HUES6 (cell line): ENCODE measurements at regions not wholly inside any gene's neighbourhood (a gene's known extent, or its start where the extent isn't known, plus 50 kb on each side); places are given as distances from the start of the nearest gene placed in this dataset.
"Not testable (repeated sequence)": the region's sequence is repeated elsewhere in the genome, so short reads cannot be mapped to it uniquely, and the experiment has no call there.

Experiments
- H3K27ac ChIP-seq: 2 replicates; pipeline ENCODE4 v1.7.0; 2013; ENCODE audit warnings: low read depth, mild to moderate bottlenecking, low read length, inconsistent platforms
- H3K27me3 ChIP-seq: 2 replicates; pipeline ENCODE4 v1.6.1; 2013; ENCODE audit warnings: low read length; ENCODE audit not compliant: control insufficient read depth, insufficient read depth
- H3K36me3 ChIP-seq: 2 replicates; pipeline ENCODE4 v1.6.1; 2013; ENCODE audit warnings: low read length; ENCODE audit not compliant: control insufficient read depth, insufficient read depth
- H3K4me1 ChIP-seq: 2 replicates; pipeline ENCODE4 v1.6.1; 2013; ENCODE audit warnings: low read length; ENCODE audit not compliant: control insufficient read depth, insufficient read depth
- H3K4me3 ChIP-seq: 2 replicates; pipeline ENCODE4 v1.5.1; 2013; ENCODE audit warnings: low read depth, low read length
- H3K9ac ChIP-seq: one replicate; pipeline ENCODE4 v1.6.1; 2013; ENCODE audit warnings: mild to moderate bottlenecking, low read length
- H3K9me3 ChIP-seq: 2 replicates; pipeline ENCODE4 v1.6.1; 2013; ENCODE audit warnings: low read depth, low read length; ENCODE audit not compliant: control insufficient read depth, insufficient read depth

DNA sequence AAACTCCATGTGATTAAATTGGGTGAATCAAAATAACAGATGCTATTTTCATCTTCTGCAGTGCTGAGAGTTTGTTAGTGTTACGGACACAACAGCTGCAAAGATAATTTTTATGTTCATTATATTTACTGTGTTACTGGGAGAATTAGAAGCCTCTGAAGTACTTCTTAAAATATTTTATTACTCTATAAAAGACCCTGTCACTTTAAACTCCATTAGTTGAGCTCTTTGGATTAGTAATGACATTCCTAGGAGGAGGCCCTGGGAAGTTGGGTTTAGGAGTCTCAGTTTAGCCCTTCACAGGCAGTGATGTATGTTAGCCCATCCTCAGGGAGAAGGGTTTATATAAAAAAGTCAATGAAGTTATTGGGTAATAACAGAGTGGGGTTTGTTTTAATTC lies 596.7 kb downstream of the JRKL start:
- H3K9ac ChIP-seq, result no peak overlapping the region
- H3K36me3 ChIP-seq, result no peaks in the 10 kb centered on the region
- H3K4me3 ChIP-seq, result no peak overlapping the region
- no peaks in the 10 kb centered on the region for H3K4me1 ChIP-seq
- no peaks in the 10 kb centered on the region for H3K27me3 ChIP-seq
- H3K27ac ChIP-seq, result no peak overlapping the region
- no peaks in the 10 kb centered on the region for H3K9me3 ChIP-seq

DNA sequence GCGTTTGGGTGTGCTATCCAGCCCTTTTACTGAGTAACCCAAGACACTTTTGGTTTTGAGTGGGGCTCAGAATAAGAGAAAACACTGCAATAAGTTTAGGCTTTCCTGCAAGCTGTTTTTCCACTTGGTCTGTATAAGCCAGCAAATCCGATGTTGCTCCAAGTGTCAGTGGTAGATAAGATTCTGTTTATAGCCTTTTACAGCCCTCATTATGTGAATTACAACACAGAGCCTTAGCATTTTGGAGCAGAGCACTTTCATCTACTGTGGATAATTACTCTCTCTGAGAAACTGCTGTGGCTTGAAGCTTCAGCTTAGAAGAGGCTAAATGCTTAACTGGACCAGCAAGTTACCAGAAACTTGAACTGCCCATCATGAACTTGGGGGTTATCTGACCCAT lies 601.1 kb downstream of the JRKL start:
- no peaks in the 10 kb centered on the region for H3K9me3 ChIP-seq
- H3K27ac ChIP-seq, result no peak overlapping the region
- H3K36me3 ChIP-seq, result no peaks in the 10 kb centered on the region
- no peak overlapping the region for H3K9ac ChIP-seq
- H3K27me3 ChIP-seq, result no peaks in the 10 kb centered on the region
- no peaks in the 10 kb centered on the region for H3K4me1 ChIP-seq
- no peak overlapping the region for H3K4me3 ChIP-seq

DNA sequence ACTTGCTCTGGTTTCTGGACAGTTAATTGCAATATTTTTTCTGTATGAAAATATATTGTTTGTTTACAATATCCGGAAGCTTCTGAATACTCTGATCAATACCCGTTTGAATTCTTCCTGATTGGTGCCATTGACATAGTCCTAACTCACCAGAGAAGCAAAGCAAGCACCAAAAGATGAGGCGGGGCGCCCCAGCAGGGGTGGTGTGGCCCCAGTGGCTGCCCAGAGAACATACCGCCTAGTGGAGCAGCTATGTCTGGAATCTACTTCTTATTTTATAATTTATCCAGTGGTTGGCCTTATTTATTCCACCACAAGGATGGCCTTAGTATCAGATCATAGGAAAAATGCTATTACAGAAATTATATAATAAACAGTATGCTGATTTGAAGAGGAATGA lies 610.7 kb downstream of the JRKL start:
- H3K27ac ChIP-seq, result no peak overlapping the region
- H3K4me1 ChIP-seq, result no peaks in the 10 kb centered on the region
- no peak overlapping the region for H3K4me3 ChIP-seq
- H3K36me3 ChIP-seq, result no peaks in the 10 kb centered on the region
- no peak overlapping the region for H3K9ac ChIP-seq
- H3K9me3 ChIP-seq, result no peaks in the 10 kb centered on the region
- H3K27me3 ChIP-seq, result no peaks in the 10 kb centered on the region

DNA sequence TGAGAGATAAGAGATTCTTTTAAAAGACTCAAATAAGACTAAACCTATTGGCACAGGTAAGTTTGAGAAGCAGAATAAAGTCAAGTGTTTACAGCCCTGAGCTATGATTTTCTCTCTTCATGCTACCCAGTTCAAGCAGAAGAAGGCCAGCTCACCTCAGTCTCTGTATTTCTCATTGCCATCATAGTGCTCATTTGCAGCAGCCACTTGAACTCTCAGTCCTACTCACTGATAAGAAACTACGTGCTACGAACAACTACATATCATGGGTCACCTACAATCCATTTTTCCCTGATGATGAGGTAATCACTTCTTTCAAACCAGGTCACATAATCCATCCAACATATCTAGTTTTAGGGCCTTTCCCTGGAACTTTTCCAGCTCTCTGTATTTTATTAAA lies 617.5 kb downstream of the JRKL start:
- Histone ChIP-seq H3K27ac (no peak overlapping the region), H3K36me3 (no peaks in the 10 kb centered on the region), H3K9ac (no peak overlapping the region), H3K27me3 (no peaks in the 10 kb centered on the region), H3K4me3 (no peak overlapping the region), H3K4me1 (no peaks in the 10 kb centered on the region), H3K9me3 (no peaks in the 10 kb centered on the region)

DNA sequence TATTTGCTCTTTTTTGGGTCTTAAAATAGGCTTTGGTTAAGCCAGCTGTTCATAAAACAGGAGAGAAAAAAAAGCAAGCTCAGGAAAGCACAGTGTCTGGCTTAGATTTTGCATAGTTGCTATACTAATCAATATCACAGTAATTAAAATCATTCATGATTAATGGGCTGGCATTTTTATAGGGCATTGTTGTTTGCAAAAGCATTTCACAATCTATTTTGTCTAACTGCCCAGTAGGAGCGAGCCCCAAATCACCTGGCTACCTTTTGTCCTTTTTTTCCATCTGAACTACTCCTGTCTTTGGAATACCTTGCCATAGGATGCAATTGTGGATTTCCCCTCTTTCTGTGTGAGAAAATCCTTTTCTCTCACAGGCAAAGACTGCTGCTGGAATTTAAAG lies 619.8 kb downstream of the JRKL start:
- Histone ChIP-seq H3K4me1 (no peaks in the 10 kb centered on the region), H3K27me3 (no peaks in the 10 kb centered on the region), H3K36me3 (no peaks in the 10 kb centered on the region), H3K4me3 (no peak overlapping the region), H3K27ac (no peak overlapping the region), H3K9me3 (no peaks in the 10 kb centered on the region), H3K9ac (no peak overlapping the region)

DNA sequence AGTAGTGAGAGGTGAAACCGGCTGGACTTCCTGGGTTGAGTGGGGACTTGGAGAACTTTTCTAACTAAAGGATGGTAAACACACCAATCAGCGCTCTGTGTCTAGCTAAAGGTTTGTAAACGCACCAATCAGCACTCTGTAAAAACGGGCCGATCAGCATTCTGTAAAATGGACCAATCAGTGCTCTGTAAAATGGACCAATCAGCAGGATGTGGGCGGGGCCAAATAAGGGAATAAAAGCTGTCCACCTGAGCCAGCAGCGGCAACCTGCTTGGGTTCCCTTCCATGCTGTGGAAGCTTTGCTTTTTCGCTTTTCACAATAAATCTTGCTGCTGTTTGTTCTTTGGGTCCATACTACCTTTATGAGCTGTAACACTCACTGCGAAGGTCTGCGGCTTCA lies 621.2 kb downstream of the JRKL start:
- not testable (repeated sequence) for H3K27me3 ChIP-seq, H3K9ac ChIP-seq, H3K4me3 ChIP-seq, H3K27ac ChIP-seq, H3K4me1 ChIP-seq, H3K36me3 ChIP-seq, H3K9me3 ChIP-seq

DNA sequence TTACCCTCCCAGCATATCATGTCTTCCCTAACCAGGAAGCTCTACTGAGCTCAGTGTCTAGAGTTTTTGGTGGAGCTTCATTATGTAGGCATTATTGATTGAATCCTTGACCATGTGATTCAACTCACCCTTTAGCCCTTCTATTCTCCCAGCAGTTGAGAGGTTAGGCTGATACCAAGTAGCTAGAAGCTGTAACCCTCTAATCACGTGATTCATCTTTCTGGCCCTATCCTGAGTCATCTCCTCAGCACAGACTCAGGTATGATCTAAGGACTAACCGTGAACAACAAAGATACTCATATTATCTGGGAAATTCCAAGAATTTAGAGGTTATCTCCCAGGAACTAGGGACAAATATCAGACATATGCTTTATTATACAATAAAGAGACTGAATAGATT lies 625.5 kb downstream of the JRKL start:
- H3K27ac ChIP-seq, result no peak overlapping the region
- no peaks in the 10 kb centered on the region for H3K36me3 ChIP-seq
- no peak overlapping the region for H3K4me3 ChIP-seq
- H3K9me3 ChIP-seq, result no peaks in the 10 kb centered on the region
- no peaks in the 10 kb centered on the region for H3K4me1 ChIP-seq
- H3K27me3 ChIP-seq, result no peaks in the 10 kb centered on the region
- no peak overlapping the region for H3K9ac ChIP-seq

DNA sequence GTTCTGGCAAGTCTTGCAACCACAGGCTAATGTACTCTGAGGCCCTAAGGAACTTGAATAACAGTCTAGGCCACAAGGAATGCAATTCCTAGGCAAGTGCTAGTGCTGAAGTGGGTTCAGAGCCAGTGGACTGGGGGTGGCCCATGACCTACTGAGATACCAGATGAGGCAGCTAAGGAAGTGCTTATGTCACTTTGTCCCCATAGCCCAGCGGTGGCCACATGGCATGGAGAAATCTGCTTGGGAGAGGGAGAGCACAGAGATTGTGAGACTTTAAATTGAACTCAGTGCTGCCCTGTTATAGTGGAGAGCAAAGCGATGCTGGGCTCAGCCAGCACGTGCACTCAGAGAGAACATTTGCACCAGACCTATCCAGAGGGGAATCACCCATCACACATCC lies 629.5 kb downstream of the JRKL start:
- H3K27me3 ChIP-seq, result no peaks in the 10 kb centered on the region
- 0 out of 2 replicates have a peak, but pooled peaks cover 2% of the 10 kb centered on the region for H3K9me3 ChIP-seq
- no peak overlapping the region for H3K9ac ChIP-seq
- no peak overlapping the region for H3K4me3 ChIP-seq
- no peaks in the 10 kb centered on the region for H3K36me3 ChIP-seq
- no peak overlapping the region for H3K27ac ChIP-seq
- H3K4me1 ChIP-seq, result no peaks in the 10 kb centered on the region

DNA sequence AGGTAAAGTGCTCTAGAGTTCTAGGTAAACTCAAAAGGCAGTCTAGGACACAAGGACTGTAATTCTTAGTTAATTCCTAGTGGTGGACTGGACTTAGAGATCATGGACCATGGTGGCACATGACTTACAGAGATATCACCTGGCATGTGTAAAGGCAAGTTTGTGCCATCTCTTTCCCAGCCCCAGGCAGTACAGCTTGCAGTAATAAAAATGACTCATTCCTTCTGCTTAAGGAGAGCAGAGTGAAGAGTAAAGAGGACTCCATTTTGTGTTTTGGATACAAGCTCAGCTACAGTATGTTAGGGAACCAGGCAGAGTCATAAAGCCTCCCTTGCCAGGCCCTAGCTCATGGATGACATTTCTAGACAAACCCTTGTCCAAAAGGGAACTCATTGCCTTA lies 629.9 kb downstream of the JRKL start:
- Histone ChIP-seq H3K27ac (no peak overlapping the region), H3K27me3 (no peaks in the 10 kb centered on the region)

DNA sequence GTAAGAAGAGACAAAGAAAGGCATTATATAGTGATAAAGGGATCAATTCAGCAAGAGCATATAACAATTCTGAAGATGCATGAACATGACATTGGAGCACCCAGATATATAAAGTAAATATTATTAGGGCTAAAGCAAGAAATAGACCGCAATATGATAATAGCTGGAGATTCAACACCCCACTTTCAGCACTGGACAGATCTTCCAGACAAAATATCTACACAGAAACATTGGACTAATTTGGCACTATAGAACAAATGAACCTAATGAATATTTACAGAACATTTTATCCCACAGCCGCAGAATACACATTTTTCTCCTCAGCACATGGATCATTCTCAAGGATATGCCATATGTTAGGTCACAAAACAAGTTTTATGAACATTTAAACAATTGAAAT lies 633.1 kb downstream of the JRKL start:
- H3K4me3 ChIP-seq, result no peak overlapping the region
- H3K4me1 ChIP-seq, result no peaks in the 10 kb centered on the region
- H3K27me3 ChIP-seq, result no peaks in the 10 kb centered on the region
- H3K9me3 ChIP-seq, result 0 out of 2 replicates have a peak, but pooled peaks cover 4% of the 10 kb centered on the region
- no peak overlapping the region for H3K27ac ChIP-seq
- no peak overlapping the region for H3K9ac ChIP-seq
- H3K36me3 ChIP-seq, result no peaks in the 10 kb centered on the region

More for the DNA sequence above, 629.9 kb downstream of the JRKL start:
- H3K9ac ChIP-seq, result no peak overlapping the region
- H3K4me1 ChIP-seq, result no peaks in the 10 kb centered on the region
- H3K9me3 ChIP-seq, result 0 out of 2 replicates have a peak, but pooled peaks cover 2% of the 10 kb centered on the region
- H3K36me3 ChIP-seq, result no peaks in the 10 kb centered on the region
- H3K4me3 ChIP-seq, result no peak overlapping the region

DNA sequence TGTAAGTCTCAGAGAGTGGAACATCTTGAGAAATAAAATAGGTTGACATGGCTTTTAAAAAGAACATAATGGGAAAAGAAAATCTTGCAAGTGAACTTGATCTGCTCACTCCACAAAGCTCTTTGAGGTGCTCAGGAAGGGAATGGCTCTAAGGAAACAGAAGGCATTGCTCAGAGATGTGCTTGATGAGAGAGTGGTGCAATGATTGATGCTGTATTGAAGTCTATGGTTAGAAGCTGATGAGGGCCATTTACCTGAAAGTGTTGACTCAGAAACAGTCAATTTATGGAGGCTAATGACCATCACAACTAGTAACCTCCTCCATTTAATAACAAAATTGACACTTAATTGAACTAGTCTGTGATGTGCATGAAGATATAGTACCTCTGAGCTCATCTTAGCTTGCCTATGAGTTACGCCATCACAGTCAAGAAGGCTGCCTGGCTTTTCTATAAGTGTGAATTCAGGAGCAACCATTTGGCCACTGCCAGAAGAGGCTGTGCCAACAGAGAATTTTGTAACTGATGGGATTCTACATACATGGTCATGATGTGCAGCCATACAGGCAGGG lies 639.1 kb downstream of the JRKL start:
- Histone ChIP-seq H3K27ac (no peak overlapping the region), H3K9me3 (0 out of 2 replicates have a peak, but pooled peaks cover 3% of the 10 kb centered on the region), H3K4me1 (peaks cover 5% of the 10 kb centered on the region; the same call in 1 of the 2 replicates), H3K27me3 (no peaks in the 10 kb centered on the region), H3K36me3 (no peaks in the 10 kb centered on the region), H3K4me3 (no peak overlapping the region), H3K9ac (no peak overlapping the region)

DNA sequence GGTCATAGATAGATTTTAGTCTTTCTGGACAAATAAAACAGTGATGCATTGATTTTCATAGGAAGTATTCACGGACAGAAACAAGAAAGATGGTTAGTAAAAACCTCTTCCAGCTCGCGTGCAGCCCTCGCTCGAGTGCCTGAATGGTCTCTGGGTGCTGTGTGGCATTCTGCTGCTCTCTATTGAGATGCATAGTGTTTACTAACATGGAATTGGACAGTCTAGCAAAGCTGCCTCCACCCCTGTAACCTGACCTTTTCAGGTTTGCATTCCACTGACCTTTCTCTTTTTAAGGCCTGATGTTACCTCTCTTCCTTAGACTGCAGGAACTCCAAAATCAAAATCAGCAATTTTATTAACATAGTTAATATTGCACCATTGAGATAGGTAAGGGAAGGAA lies 643.4 kb downstream of the JRKL start:
- Histone ChIP-seq H3K9ac (no peak overlapping the region), H3K27me3 (no peaks in the 10 kb centered on the region), H3K9me3 (no peaks in the 10 kb centered on the region), H3K4me1 (peaks cover 9% of the 10 kb centered on the region), H3K36me3 (no peaks in the 10 kb centered on the region), H3K27ac (no peak overlapping the region), H3K4me3 (no peak overlapping the region)
